Sigmoid colon (tissue), 4 donors: ENCODE measurements at regions not wholly inside any gene's neighbourhood (a gene's known extent, or its start where the extent isn't known, plus 50 kb on each side); places are given as distances from the start of the nearest gene placed in this dataset.

ENCODE experiments used
- CTCF ChIP-seq, 4 experiments: fragments of 450-650 bp in 3 of 4; fragments of 200-600 bp in 1 of 4; IDR thresholded peaks; one replicate each; pipeline ENCODE4 v1.5.1; 2016 to 2019; ENCODE audit warnings: antibody characterized with exemption in 4 of 4, mild to moderate bottlenecking in 3 of 4, moderate library complexity in 2 of 4
- POLR2A ChIP-seq, 2 donors: fragments of 450-650 bp; IDR thresholded peaks; one replicate each; pipeline ENCODE4 v1.6.1; 2016; ENCODE audit warnings: antibody characterized with exemption in 2 of 2, mild to moderate bottlenecking in 2 of 2, moderate library complexity in 2 of 2
- POLR2AphosphoS5 ChIP-seq, 4 donors: sonication (generic); formaldehyde crosslinking; IDR thresholded peaks; one replicate each; pipeline ENCODE4 v1.6.1; 2017; ENCODE audit warnings: antibody characterized with exemption in 4 of 4

GRCh38 chr1:193703121-193703520, 516.7 kb upstream of the B3GALT2 start:
- no peak for TF ChIP-seq CTCF (IDR thresholded peaks at IDR 0.05)
- no peak for TF ChIP-seq POLR2A (IDR thresholded peaks at IDR 0.05)
- no peak for TF ChIP-seq POLR2AphosphoS5 (IDR thresholded peaks at IDR 0.05)
